ENCODE measurements at regions not wholly inside any gene's neighbourhood (a gene's known extent, or its start where the extent isn't known, plus 50 kb on each side); places are given as distances from the start of the nearest gene placed in this dataset.

GRCh38 chr3:76627236-76627635 is 412.7 kb upstream of the ROBO2 start:
- H3K36me3 ChIP-seq (ENCODE audit: low read depth) = no peaks in the 10 kb centered on the region
- H3K27me3 ChIP-seq (ENCODE audit: insufficient read depth, low read depth) = no peaks in the 10 kb centered on the region
- no peaks in the 10 kb centered on the region for H3F3A ChIP-seq (ENCODE audit: insufficient read depth, low read depth)
- ChIA-PET CTCF (no interaction called here), POLR2A (ENCODE audit: unreplicated experiment) (no interaction called here)
- no peak overlapping the region for H3K4me3 ChIP-seq
- no peak overlapping the region for H2AFZ ChIP-seq
- no peaks in the 10 kb centered on the region for H3K4me1 ChIP-seq (replicated peaks; ENCODE audit: insufficient read depth)
- no peaks in the 10 kb centered on the region for H3K9me3 ChIP-seq (ENCODE audit: insufficient read depth, low read depth)
- no peak overlapping the region for H3K27ac ChIP-seq
- BruUV-seq (replicated peaks) = no TSS peak
- H3K79me2 ChIP-seq (ENCODE audit: low read depth) = no peaks in the 10 kb centered on the region
- TF ChIP-seq EZH2 (IDR thresholded peaks at IDR 0.05; ENCODE audit: low read depth) (no peak), CTCF (conservative IDR thresholded peaks at IDR 0.05) (no peak)
- no peaks in the 10 kb centered on the region for H4K20me1 ChIP-seq (ENCODE audit: insufficient read depth)
- H3K4me2 ChIP-seq = no peak overlapping the region
- H3K9me2 ChIP-seq (ENCODE audit: insufficient read depth) = no peaks in the 10 kb centered on the region
- DNase-seq = no peak
- intact Hi-C loops (cut with micrococcal nuclease; ENCODE audit: unreplicated experiment) = no loop called here

GRCh38 chr3:76631251-76631650 is 408.6 kb upstream of the ROBO2 start:
- Histone ChIP-seq H3K27me3 (ENCODE audit: insufficient read depth, low read depth) (no peaks in the 10 kb centered on the region), H3K79me2 (ENCODE audit: low read depth) (no peaks in the 10 kb centered on the region), H3F3A (ENCODE audit: insufficient read depth, low read depth) (no peaks in the 10 kb centered on the region), H3K9me3 (ENCODE audit: insufficient read depth, low read depth) (no peaks in the 10 kb centered on the region), H3K9me2 (ENCODE audit: insufficient read depth) (no peaks in the 10 kb centered on the region), H3K4me1 (replicated peaks; ENCODE audit: insufficient read depth) (no peaks in the 10 kb centered on the region), H3K4me3 (no peak overlapping the region), H3K36me3 (ENCODE audit: low read depth) (no peaks in the 10 kb centered on the region), H4K20me1 (ENCODE audit: insufficient read depth) (no peaks in the 10 kb centered on the region), H2AFZ (no peak overlapping the region), H3K4me2 (no peak overlapping the region), H3K27ac (no peak overlapping the region)
- TF ChIP-seq CTCF (conservative IDR thresholded peaks at IDR 0.05) (no peak), EZH2 (IDR thresholded peaks at IDR 0.05; ENCODE audit: low read depth) (no peak)
- DNase-seq = no peak
- ChIA-PET CTCF (no interaction called here), POLR2A (ENCODE audit: unreplicated experiment) (no interaction called here)
- no TSS peak for BruUV-seq (replicated peaks)
- intact Hi-C loops (cut with micrococcal nuclease; ENCODE audit: unreplicated experiment) = no loop called here

- H3K27ac ChIP-seq = no peak overlapping the region
- no peak overlapping the region for H3K4me2 ChIP-seq
- H4K20me1 ChIP-seq (ENCODE audit: insufficient read depth) = no peaks in the 10 kb centered on the region
- no peaks in the 10 kb centered on the region for H3F3A ChIP-seq (ENCODE audit: insufficient read depth, low read depth)
- intact Hi-C loops (cut with micrococcal nuclease; ENCODE audit: unreplicated experiment) = no loop called here
- H3K9me3 ChIP-seq (ENCODE audit: insufficient read depth, low read depth) = no peaks in the 10 kb centered on the region
- ChIA-PET POLR2A (ENCODE audit: unreplicated experiment) (no interaction called here), CTCF (no interaction called here)
- H3K4me1 ChIP-seq (replicated peaks; ENCODE audit: insufficient read depth) = no peaks in the 10 kb centered on the region
- no peak overlapping the region for H2AFZ ChIP-seq
- H3K27me3 ChIP-seq (ENCODE audit: insufficient read depth, low read depth) = no peaks in the 10 kb centered on the region
- H3K36me3 ChIP-seq (ENCODE audit: low read depth) = no peaks in the 10 kb centered on the region
- TF ChIP-seq EZH2 (IDR thresholded peaks at IDR 0.05; ENCODE audit: low read depth) (no peak), CTCF (conservative IDR thresholded peaks at IDR 0.05) (no peak)
- BruUV-seq (replicated peaks) = no TSS peak
- H3K79me2 ChIP-seq (ENCODE audit: low read depth) = no peaks in the 10 kb centered on the region
- H3K9me2 ChIP-seq (ENCODE audit: insufficient read depth) = no peaks in the 10 kb centered on the region
- no peak for DNase-seq
- no peak overlapping the region for H3K4me3 ChIP-seq
These were observed 401.9 kb upstream of the ROBO2 start for GRCh38 chr3:76638006-76638405.

All from PC-9 (cell line).